ENCODE measurements at regions not wholly inside any gene's neighbourhood (a gene's known extent, or its start where the extent isn't known, plus 50 kb on each side); places are given as distances from the start of the nearest gene placed in this dataset.
"Not testable (repeated sequence)": the region's sequence is repeated elsewhere in the genome, so short reads cannot be mapped to it uniquely, and the experiment has no call there.

DNA sequence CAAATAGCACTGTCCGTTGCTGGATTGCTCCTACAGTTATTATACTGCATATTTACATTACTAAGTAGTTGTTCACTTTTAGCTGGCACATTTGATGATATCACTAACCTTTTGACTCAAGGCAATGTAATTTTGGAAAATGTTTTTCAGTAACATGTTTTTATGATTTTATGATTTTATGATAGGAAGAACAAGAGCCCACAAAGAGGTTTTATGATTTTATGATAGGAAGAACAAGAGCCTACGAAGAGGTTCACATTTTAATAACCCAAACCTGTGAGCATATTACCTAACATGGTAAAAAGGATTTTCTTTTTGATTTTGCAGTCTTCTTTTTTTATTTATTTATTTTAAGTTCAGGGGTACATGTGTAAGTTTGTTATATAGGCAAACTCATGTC, 172.3 kb upstream of the TPM1 start:
- H3K79me2 ChIP-seq (replicated peaks; ENCODE audit: insufficient read depth, low read length): no peaks in the 10 kb centered on the region
- H3K27me3 ChIP-seq (ENCODE audit: insufficient read depth, low read depth, low read length): no peaks in the 10 kb centered on the region
- no peaks in the 10 kb centered on the region for H4K20me1 ChIP-seq (ENCODE audit: insufficient read depth)
- no peak overlapping the region for H3K9ac ChIP-seq (ENCODE audit: low read length)
- no peaks in the 10 kb centered on the region for H3K9me2 ChIP-seq (ENCODE audit: insufficient read depth, low read length)
- no peaks in the 10 kb centered on the region for H3K36me3 ChIP-seq (ENCODE audit: insufficient read depth, low read length)
- no peak overlapping the region for H3K4me3 ChIP-seq (ENCODE audit: low read length)
- no peak overlapping the region for H3K4me2 ChIP-seq (ENCODE audit: low read length)
- no peak overlapping the region for H3K27ac ChIP-seq (ENCODE audit: low read length)
- no peak overlapping the region for H2AFZ ChIP-seq (ENCODE audit: low read depth, low read length)
- no peaks in the 10 kb centered on the region for H3F3A ChIP-seq (ENCODE audit: insufficient read depth, low read length, poor library complexity, severe bottlenecking)
- no peaks in the 10 kb centered on the region for H3K9me3 ChIP-seq (ENCODE audit: low read length)
- TF ChIP-seq RAD21 (conservative IDR thresholded peaks at IDR 0.05): no peak
- TF ChIP-seq, protein P1, sequence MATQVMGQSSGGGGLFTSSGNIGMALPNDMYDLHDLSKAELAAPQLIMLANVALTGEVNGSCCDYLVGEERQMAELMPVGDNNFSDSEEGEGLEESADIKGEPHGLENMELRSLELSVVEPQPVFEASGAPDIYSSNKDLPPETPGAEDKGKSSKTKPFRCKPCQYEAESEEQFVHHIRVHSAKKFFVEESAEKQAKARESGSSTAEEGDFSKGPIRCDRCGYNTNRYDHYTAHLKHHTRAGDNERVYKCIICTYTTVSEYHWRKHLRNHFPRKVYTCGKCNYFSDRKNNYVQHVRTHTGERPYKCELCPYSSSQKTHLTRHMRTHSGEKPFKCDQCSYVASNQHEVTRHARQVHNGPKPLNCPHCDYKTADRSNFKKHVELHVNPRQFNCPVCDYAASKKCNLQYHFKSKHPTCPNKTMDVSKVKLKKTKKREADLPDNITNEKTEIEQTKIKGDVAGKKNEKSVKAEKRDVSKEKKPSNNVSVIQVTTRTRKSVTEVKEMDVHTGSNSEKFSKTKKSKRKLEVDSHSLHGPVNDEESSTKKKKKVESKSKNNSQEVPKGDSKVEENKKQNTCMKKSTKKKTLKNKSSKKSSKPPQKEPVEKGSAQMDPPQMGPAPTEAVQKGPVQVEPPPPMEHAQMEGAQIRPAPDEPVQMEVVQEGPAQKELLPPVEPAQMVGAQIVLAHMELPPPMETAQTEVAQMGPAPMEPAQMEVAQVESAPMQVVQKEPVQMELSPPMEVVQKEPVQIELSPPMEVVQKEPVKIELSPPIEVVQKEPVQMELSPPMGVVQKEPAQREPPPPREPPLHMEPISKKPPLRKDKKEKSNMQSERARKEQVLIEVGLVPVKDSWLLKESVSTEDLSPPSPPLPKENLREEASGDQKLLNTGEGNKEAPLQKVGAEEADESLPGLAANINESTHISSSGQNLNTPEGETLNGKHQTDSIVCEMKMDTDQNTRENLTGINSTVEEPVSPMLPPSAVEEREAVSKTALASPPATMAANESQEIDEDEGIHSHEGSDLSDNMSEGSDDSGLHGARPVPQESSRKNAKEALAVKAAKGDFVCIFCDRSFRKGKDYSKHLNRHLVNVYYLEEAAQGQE (IDR thresholded peaks at IDR 0.05; ENCODE audit: borderline replicate concordance): no peak
- TF ChIP-seq POLR2AphosphoS5 (IDR thresholded peaks at IDR 0.05): no peak
- no peak for TF ChIP-seq EZH2 (IDR thresholded peaks at IDR 0.05; ENCODE audit: borderline replicate concordance, insufficient read depth, low read length, poor library complexity, severe bottlenecking)
- no peak for TF ChIP-seq MXI1 (conservative IDR thresholded peaks at IDR 0.05; ENCODE audit: poor library complexity, severe bottlenecking)
- TF ChIP-seq CTCF (IDR thresholded peaks at IDR 0.05; ENCODE audit: poor library complexity, severe bottlenecking): no peak
- no peak for TF ChIP-seq TAF1 (IDR thresholded peaks at IDR 0.05; ENCODE audit: low read depth)
- TF ChIP-seq EP300 (conservative IDR thresholded peaks at IDR 0.05; ENCODE audit: poor library complexity, severe bottlenecking): no peak
- TF ChIP-seq SMC3 (conservative IDR thresholded peaks at IDR 0.05; ENCODE audit: poor library complexity): no peak

DNA sequence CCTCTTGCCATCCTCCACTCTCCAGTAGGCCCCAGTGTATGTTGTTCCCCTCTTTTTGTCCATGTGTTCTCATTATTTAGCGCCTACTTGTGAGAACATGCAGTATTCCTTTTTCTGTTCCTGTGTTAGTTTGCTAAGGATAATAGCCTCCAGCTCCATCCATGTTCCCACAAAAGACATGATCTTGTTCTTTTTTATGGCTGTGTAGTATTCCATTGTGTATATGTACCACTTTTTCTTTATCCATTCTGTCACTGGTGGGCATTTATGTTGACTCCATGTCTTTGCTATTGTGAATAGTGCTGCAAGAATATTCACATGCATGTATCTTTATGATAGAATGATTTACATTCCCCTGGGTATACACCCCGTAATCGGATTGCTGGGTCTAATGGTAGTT, 171.8 kb upstream of the TPM1 start:
- not testable (repeated sequence) for H3K36me3 ChIP-seq (ENCODE audit: insufficient read depth, low read length); H3K9me3 ChIP-seq (ENCODE audit: low read length); H4K20me1 ChIP-seq (ENCODE audit: insufficient read depth); H3K4me3 ChIP-seq (ENCODE audit: low read length); H3K27me3 ChIP-seq (ENCODE audit: insufficient read depth, low read depth, low read length); H3K9ac ChIP-seq (ENCODE audit: low read length); H3F3A ChIP-seq (ENCODE audit: insufficient read depth, low read length, poor library complexity, severe bottlenecking); H2AFZ ChIP-seq (ENCODE audit: low read depth, low read length); H3K4me2 ChIP-seq (ENCODE audit: low read length); H3K79me2 ChIP-seq (replicated peaks; ENCODE audit: insufficient read depth, low read length); H3K27ac ChIP-seq (ENCODE audit: low read length); H3K9me2 ChIP-seq (ENCODE audit: insufficient read depth, low read length)

DNA sequence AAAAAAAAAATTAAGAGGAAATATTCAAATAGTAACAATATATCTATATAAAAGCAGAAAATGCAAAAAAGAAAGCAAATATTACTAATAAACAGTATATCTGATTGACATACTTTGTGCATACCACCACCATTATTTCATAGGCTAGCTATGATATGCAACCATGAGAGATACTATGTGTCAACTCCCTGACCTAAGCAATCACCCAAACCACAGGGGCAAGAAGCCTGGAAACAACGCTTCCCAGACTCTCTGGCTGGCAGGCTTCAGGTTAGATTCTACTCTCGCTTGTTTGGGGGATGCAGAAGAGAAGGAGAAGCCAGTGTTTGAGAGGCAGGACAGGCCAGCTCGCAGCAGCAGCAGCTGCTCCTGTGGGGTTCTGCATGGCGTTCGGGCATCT, 169.3 kb upstream of the TPM1 start:
- Histone ChIP-seq H3K4me3 (ENCODE audit: low read length) (no peak overlapping the region), H3K36me3 (ENCODE audit: insufficient read depth, low read length) (no peaks in the 10 kb centered on the region), H3F3A (ENCODE audit: insufficient read depth, low read length, poor library complexity, severe bottlenecking) (no peaks in the 10 kb centered on the region), H4K20me1 (ENCODE audit: insufficient read depth) (no peaks in the 10 kb centered on the region), H3K9me2 (ENCODE audit: insufficient read depth, low read length) (no peaks in the 10 kb centered on the region), H3K27ac (ENCODE audit: low read length) (no peak overlapping the region), H3K27me3 (ENCODE audit: insufficient read depth, low read depth, low read length) (no peaks in the 10 kb centered on the region), H3K4me2 (ENCODE audit: low read length) (no peak overlapping the region), H3K9me3 (ENCODE audit: low read length) (no peaks in the 10 kb centered on the region), H3K79me2 (replicated peaks; ENCODE audit: insufficient read depth, low read length) (no peaks in the 10 kb centered on the region), H3K9ac (ENCODE audit: low read length) (no peak overlapping the region), H2AFZ (ENCODE audit: low read depth, low read length) (no peak overlapping the region)
- TF ChIP-seq MXI1 (conservative IDR thresholded peaks at IDR 0.05; ENCODE audit: poor library complexity, severe bottlenecking): no peak
- TF ChIP-seq RAD21 (conservative IDR thresholded peaks at IDR 0.05): no peak
- TF ChIP-seq POLR2AphosphoS5 (IDR thresholded peaks at IDR 0.05): no peak
- no peak for TF ChIP-seq SMC3 (conservative IDR thresholded peaks at IDR 0.05; ENCODE audit: poor library complexity)
- no peak for TF ChIP-seq EZH2 (IDR thresholded peaks at IDR 0.05; ENCODE audit: borderline replicate concordance, insufficient read depth, low read length, poor library complexity, severe bottlenecking)
- no peak for TF ChIP-seq EP300 (conservative IDR thresholded peaks at IDR 0.05; ENCODE audit: poor library complexity, severe bottlenecking)
- TF ChIP-seq, protein P1 (IDR thresholded peaks at IDR 0.05; ENCODE audit: borderline replicate concordance): no peak
- no peak for TF ChIP-seq CTCF (IDR thresholded peaks at IDR 0.05; ENCODE audit: poor library complexity, severe bottlenecking)
- TF ChIP-seq TAF1 (IDR thresholded peaks at IDR 0.05; ENCODE audit: low read depth): no peak
